ENCODE measurements at regions not wholly inside any gene's neighbourhood (a gene's known extent, or its start where the extent isn't known, plus 50 kb on each side); places are given as distances from the start of the nearest gene placed in this dataset.
"Not testable (repeated sequence)": the region's sequence is repeated elsewhere in the genome, so short reads cannot be mapped to it uniquely, and the experiment has no call there.

DNA sequence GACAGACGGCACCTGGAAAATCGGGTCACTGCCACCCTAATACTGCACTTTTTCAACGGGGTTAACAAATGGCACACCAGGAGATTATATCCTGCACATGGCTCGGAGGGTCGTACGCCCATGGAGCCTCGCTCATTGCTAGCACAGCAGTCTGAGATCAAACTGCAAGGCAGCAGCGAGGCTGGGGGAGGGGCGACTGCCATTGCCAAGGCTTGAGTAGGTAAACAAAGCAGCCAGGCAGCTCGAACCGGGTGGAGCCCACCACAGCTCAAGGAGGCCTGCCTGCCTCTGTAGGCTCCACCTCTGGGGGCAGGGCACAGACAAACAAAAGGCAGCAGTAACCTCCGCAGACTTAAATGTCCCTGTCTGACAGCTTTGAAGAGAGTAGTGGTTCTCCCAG is 270.7 kb downstream of the XPNPEP1 start:
- not testable (repeated sequence) for DNase-seq (ENCODE audit: low spot score)

DNA sequence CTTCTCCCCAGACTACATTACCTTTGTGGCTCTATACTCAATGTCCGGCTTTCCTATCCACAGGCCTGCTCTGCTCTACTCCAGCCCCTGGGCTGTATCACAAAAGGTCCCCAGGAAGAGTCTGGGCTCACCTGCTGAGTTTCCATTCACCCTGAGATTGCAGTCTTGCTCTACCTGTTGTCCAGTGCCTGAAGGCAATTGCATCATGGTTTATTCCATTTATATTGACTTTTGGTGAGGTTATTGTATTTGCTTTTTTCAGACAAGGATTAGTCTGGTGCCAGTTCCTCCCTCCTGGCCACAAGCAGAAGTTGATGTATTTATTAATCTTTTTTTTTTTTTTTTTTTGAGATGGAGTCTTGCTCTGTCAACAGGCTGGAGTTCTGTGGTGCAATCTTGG is 273.1 kb downstream of the XPNPEP1 start:
- no peak for DNase-seq (ENCODE audit: low spot score)

DNA sequence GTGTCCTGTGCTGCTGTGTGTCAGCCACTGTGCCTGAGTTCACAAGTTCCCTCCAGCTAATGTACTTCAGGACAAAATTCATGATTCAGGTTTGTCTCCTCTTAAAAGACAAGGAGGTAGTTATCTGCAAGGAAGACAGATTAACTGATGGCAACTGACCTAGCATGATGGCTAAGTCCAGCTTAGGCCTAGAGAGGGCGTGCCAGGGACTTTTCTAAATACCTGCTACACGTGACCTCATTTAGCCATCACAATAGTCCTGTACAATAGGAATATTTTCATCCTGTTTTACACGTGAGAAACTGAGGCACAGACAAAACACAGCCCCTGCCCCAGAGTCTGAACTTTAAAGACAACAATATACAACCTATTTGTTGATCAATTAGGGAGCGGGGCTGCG is 275.7 kb downstream of the XPNPEP1 start:
- DNase-seq (ENCODE audit: low spot score) = no peak

DNA sequence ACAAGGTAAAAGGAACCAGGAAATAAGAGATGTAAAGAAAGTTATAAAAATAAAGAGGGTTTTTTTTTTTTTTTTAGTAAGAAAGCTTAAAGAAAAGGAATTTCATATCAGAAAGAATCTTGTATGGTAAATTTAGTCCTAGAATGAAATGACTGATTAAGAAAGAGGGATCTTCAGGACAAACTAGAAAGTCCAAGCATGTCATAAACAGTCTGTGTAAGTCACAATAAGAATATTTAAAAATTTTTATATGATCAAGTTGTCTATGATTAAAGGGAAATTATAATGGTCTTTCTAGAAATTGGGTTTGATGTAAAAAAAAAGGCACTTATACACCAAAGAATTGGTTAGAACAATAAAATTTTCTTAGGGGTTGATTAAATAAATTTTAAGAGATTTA is 289.5 kb downstream of the XPNPEP1 start:
- no peak for DNase-seq (ENCODE audit: low spot score)

DNA sequence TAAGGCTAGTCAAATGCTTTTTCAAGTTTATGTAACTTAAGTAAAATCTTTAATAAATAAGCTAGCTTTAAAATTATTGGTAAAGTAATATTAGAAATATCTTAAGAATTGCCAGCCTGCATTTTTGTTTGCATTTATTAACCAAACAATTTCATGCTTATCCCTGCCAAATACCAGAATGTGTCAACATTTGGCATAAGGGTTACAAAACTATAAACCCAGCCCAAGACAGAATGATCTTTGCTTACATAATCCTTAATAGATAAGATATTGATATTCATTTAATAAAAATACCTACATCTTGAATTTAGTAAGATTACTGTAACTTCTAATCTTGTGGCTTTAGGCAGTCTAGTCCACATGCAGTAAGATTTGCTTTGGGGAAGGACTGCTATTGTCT is 290.3 kb downstream of the XPNPEP1 start:
- not testable (repeated sequence) for DNase-seq (ENCODE audit: low spot score)

DNA sequence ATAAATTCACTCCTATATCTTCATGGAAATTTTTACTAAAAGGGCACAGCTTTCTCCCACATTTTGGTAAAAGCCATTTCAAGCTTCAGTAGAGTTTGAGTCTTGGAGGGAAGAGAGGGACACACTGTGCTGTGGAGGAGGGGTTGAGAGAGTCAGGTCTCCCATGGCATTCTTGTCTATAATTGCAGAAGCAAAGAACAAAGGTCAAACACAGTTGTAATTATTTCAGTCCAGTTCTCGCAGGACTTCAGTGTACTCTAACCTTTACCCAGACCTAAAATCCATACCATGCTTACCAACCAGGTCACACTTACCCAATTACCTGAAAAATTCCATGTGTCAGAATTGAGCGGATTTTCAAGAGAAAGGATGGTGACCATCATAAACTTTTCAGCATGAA is 298.4 kb downstream of the XPNPEP1 start:
- no peak for DNase-seq (ENCODE audit: low spot score)

DNA sequence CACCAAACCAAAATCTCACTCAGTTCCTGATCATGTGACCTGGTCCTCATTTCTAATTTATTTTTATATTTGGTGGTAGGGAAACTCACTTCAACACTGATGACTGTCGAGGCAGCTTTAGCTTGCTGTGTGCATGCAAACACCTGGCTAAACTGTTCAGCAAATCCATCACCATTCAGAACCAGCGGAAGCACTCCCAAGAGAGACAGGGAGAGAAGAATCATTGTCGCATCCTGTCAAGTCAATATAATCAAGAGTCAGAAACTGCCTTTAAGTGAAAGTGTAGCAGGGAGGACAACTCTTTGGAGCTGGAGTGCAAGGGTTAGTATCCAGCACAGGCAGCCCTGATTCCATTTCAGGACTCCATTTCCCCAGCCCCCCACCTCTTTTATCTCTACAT is 300.7 kb downstream of the XPNPEP1 start:
- no peak for DNase-seq (ENCODE audit: low spot score)

DNA sequence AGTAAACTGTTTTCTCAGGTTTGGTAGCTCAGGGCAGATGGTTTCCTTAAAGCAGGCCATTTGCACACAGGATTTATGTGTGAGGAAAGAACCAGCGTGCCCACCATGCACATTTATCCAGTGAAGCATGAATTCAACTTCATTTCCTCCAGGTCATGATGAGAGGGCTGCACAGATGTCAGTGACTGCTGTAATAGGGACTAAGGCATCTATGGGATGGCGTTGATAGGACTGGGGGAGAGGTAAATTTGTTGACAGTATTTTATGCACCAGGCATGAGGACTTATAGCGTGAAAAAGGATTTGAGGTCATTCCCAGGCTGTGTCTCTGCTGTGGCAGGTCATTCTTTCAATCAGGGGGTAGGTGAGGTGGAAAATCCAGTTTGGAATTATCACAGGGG is 302.9 kb downstream of the XPNPEP1 start:
- no peak for DNase-seq (ENCODE audit: low spot score)

DNA sequence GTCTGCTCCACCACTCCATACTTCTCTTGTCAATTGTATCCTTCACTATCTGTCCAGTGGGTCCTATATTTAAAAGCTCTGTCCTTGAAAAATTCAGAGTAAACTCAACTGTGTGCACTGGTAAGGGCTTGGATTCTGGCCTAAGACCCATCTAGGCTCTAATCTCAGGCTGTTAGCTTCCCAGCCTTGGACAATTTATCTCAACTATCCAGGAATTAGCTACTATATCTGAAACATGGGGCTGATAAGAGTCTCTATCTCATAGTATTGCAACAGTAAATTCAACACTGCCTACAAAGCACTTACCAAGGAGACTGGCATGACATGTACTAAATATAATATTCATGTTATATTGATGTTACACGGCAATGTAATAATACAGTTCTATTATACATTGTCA is 303.4 kb downstream of the XPNPEP1 start:
- no peak for DNase-seq (ENCODE audit: low spot score)

DNA sequence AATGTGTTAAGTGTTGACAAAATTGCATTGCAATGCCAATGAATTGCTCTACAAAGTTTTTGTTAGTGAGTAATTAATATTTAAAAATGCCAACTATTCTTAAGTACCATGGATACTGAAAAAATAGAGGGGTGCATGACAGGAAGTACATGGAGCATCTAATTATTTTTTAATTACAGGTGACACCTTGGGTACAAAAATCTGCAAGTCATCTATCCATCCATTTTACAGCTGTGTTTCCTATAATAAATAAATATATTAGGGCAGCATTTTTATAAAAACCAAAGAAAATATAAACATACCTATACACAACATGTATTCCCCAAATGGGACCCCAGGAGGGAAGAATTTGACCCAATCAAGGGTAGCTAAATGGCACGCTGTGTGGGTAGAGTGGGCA is 304.6 kb downstream of the XPNPEP1 start:
- DNase-seq (ENCODE audit: low spot score) = no peak

DNA sequence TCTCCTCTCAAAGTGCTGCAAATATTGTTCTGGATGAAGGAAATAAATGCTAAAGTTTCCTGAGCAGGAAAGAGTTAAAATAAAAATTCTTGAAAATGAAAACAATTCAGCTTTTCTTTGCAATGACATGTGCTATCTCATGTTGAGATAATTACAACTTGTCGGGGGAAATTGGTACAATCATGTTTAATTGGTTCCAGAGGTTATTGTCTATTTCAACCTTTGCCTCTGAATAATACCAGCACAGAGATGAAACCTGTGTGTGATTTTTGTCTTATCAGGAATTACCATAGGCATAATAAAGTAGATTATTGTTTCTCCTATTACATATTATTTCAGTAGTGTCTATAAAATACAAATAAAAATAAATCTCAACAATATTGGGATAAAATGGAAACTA is 305.0 kb downstream of the XPNPEP1 start:
- no peak for DNase-seq (ENCODE audit: low spot score)

DNA sequence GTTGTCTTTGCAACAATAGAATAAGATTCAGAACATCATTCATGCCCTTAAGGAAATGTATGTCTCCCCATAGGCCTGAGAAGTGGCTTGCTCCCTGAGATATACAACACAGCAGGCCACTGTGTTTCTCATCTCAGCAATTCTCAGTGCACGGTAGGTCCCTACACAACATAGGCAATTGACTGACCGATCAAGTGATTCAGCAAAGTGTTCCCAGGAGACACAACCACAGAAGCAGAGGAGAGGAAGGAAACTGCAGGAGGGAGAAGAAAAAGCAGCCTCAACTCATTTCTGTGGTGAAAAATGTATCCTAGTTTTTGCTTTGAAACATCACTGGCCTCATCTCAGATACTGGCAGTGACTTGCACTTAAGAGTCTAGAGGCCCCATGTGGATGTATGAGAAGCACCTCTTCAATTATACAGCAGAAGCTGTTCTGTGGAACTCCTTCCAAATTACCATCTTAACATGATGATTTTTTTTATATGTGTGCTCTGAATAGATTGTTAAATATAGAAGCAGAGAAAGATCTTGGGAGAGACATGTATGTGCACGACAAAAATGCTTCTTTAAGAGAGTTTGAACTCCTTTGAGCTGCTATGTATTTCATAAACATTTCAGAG is 306.8 kb downstream of the XPNPEP1 start:
- no peak for DNase-seq (ENCODE audit: low spot score)

DNA sequence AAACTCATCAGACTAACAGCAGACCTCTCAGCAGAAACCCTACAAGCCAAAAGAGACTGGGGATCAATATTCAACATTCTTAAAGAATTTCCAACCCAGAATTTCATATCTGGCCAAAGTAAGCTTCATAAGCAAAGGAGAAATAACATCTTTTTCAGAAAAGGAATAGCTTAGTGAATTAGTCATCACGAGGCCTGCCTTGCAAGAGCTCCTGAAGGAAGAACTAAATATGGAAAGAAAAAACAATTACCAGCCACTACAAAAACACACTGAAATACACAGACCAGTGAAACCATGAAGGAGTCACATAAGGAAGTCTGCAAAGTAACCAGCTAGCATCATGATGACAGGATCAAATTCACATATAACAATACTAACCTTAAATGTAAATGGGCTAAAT is 328.0 kb downstream of the XPNPEP1 start:
- not testable (repeated sequence) for DNase-seq (ENCODE audit: low spot score)

DNA sequence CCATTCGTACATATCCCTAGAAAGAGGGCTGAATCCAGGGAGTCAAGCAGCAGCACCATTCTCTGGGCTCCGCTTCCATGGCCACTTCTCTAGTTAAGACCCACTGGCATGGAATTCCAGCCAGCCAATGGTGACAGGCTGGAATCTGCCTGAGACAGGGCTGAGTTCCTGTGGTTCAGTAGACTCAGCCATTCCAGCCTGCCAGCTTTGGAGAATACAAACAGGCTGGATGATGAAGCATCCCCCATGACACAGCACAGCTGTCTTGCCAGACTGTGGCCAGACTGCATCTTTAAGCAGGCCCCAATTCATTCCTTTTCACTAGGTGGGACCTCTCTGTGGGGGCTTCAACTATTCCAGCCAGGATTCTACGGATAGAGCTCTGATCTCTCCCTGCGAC is 329.6 kb downstream of the XPNPEP1 start:
- DNase-seq (ENCODE audit: low spot score) = no peak

DNA sequence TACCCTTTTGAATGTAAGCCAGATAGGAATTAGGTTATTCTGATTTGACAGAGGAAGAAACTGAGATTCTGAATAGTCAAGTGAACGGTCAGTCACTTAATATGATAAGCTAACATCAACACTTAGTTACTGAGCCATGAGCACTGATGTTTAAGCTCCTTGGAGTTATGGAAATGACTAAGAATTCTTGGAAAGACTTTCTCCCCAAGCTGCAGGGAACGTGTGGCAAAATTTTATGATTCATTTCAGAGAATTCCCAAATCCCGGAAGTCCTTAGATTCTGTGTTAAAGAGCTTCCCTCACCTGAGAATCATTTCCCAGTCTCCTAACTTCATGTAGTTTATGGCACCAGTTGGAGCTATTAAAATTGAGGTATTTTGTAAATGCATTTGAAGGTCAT is 330.9 kb downstream of the XPNPEP1 start:
- no peak for DNase-seq (ENCODE audit: low spot score)

DNA sequence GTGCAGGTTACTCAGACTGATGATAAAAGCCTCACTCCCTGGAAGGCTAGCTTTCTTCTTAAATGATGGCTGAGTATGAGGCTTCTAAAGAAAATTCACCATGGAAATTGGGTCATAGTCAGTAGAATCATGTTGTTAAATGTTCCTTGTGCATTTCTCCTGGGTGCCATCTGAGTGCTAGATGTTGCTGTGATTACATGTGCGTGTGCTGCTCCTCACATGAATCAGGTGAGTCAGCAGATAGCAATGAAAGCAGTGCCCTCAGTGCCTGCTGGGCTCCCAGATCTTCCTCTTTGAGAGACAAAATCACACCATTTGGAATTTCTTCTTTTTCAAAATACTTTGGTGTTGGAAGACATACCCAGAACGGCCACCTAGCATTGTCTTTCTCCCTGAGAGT is 331.7 kb downstream of the XPNPEP1 start:
- DNase-seq (ENCODE audit: low spot score) = no peak

DNA sequence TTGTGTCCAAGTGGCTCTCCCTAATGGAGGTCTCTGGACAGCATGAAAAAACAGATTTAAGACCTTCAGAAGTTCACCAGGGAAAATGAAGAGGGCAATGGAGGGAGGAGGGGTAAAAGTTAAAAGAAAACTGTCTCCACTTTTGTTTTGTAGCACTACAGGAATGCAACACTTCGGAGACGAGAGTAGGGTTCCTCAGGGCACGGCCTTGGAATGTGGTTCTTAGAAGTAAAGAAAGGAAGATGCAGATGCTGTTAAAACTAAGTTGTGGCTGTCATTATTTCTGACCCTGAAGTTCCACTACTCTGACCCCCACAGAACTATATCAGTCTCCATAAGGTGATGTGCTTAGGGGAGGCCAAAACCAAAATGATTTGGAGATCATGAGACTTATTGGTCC is 335.1 kb downstream of the XPNPEP1 start:
- DNase-seq (ENCODE audit: low spot score) = no peak

DNA sequence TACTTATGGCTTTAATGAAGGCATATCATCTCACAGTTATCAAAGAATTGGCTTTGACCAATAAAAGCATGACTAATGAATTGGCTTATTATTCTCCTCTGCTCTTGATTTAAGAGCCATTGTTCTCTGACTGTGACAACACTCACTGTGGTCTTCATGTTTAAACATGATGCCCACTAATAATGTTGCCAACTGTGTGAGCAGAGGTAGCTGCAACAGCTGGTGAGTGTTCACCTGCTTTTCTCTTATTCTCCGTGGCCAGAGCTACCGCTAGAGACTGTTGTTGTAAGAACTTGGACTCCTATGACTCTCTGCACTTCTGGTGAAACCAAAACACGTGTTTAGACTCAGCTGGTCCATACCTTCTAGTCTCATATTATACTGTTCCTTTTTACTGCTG is 335.9 kb downstream of the XPNPEP1 start:
- DNase-seq (ENCODE audit: low spot score) = no peak

DNA sequence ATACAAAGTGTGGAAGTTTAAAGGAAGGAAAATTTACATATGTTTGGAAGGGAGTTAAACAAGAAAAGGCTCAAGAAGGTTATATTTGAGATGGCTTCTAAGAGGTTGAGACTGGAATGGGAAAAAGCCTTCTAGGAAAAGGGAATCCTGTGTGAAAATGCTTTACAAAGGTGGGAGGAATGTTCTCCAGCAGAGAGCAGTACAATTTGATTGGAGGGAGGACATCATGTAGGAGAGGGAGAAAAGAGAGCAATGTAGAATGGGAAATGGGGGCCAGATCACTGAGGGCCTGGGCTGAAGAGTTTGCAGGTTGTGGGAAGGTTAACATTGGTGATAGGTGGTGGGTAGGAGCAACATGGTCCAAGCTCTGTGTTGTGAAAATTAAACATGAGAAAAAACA is 366.9 kb downstream of the XPNPEP1 start:
- DNase-seq (ENCODE audit: low spot score) = no peak

DNA sequence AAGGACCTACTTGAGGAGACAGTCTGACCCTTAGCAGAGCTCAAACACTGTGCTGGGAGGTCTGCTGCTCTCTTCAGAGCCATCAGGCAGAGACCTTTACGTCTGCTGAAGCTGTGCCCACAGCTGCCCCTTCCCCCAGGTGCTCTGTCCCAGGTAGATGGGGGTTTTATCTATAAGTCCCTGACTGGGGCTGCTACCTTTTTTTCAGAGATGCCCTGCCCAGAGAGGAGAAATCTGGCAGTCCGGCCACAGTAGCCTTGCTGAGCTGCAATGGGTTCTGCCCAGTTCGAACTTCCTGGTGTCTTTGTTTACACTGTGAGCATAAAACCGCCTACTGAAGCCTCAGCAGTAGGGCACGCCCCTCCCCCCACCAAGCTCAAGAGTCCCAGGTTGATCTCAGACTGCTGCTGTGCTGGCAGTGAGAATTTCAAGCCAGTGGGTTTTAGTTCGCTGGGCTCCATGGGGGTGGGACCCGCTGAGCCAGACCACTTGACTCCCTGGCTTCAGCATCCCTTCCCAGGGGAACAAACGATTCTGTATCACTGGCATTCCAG is 381.2 kb downstream of the XPNPEP1 start:
- not testable (repeated sequence) for DNase-seq (ENCODE audit: low spot score)

DNA sequence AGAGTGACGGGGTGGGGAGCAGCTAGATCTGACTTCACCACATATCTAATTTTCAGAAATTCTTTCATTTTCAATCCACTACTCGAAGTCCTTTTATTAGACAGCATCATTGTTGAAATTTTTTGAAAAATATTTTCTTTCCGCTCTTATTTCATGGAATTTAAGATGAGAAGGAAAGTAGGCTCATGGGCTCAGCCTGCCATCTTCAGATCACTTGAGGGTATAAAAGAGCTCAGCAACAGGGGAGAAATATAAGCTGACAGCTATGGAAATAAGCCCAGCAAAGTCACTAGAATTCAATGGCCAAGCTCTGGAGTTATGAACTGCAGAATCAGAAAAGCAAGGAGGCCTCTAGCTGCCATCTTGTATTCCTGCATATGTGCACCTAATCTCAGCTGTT is 389.1 kb downstream of the XPNPEP1 start:
- no peak for DNase-seq (ENCODE audit: low spot score)

DNA sequence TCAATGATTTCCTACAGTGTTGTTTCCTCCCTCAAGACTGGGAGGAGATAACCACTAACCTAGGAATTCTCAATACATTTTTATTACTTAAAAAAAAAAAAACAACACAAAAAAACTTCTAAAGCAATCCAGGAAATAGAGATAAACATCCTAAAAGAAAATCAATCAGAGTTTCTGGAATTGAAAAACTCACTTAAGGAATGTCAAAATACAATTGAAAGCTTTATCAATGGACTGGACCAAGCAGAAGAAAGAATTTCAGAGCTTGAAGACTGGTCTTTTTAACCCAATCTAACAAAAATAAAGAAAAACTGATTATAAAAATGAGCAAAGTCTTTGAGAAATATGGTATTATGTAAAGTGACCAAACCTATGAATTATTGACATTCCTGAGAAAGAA is 394.1 kb downstream of the XPNPEP1 start:
- DNase-seq (ENCODE audit: low spot score) = no peak

DNA sequence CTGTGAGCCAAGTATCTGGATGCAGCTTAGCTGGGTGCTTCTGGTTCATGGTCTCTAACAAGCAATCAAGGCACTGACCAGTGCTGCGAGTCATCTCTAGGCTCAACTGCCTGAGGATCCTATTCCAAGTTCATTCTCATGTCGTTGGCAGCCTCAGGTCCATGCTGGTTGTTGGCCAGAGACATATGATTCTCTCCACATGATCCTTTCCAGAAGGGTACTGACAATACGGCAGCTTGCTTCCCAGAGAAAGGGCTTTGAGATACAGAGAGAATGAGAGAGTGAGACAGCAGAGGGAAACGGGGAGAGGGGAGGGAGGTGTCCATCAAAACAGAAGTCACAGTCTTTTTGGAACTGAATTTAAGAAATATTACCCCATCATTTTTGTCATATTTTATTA is 405.6 kb downstream of the XPNPEP1 start:
- DNase-seq (ENCODE audit: low spot score) = no peak

DNA sequence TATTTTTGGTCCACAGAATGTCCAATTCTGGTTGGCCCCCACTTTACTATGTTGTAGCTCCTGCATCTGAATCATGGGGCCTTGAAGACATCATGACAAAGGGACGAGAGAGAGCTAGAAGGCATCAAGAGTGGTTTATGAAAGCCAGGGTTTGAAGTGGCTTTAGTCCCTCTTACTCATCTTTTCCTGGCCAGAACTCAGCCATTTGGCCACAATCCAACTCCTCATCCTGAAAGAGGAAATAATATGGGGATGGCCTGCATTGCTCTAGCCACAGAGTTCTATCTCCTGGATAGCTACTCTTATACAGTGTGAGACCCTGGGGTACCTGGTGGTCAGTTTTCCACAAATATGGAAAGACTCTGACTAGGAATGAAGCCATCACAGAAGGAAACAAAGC is 418.9 kb downstream of the XPNPEP1 start:
- no peak for DNase-seq (ENCODE audit: low spot score)

DNA sequence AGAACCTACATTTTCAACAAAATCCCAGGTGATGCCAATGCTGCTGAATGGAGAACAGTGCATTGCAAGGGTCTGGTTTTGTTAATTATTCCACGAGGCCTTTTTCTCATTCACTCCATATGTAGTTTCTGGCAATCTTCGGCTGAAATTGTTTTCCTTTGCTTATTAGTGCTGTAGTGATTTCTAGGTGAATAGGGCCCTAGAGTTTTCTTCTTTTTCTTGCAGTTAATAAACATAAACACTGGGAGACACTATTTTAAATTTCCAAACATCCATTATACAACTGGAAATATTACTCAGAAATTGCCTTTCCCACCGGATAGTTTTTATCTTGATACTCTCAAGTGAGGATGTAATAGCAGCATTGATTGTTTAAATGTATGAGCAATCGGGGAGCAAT is 435.6 kb downstream of the XPNPEP1 start:
- no peak for DNase-seq (ENCODE audit: low spot score)

All from hematopoietic multipotent progenitor cell treated with erythropoietin and hydrocortisone succinate and interleukin-3 and kit ligand, for 15 days (in vitro differentiated cells).